HepG2 (cell line): ENCODE measurements at regions not wholly inside any gene's neighbourhood (a gene's known extent, or its start where the extent isn't known, plus 50 kb on each side); places are given as distances from the start of the nearest gene placed in this dataset.
A peak's percentile ranks its signal among the peaks of the same experiment; 100 is the strongest.

ENCODE experiments used
- ATAC-seq: fragments of 200-7000 bp; cut with Tn5 transposase; 3 replicates; pipeline ENCODE4 v1.9.1; 2020; ENCODE audit warnings: mild to moderate bottlenecking, moderate library complexity
- BruUV-seq: library from RNA; stranded (reverse); fragments of 400-500 nt; replicated peaks from 2 replicates; lab custom pipeline; 2021; lab: Mats Ljungman, UMichigan
- CTCF ChIA-PET: fragments of 300-600 bp; formaldehyde crosslinking; extraction: SDS; loops from one replicate; lab custom pipeline; 2021; ENCODE audit warnings: low total read pairs, inconsistent platforms, low intra/inter-chr PET ratio; lab: Yijun Ruan, JAX
- POLR2A ChIA-PET: fragments of 350-600 bp; sonication (Branson Sonifier 250); formaldehyde crosslinking; loops from one replicate; lab custom pipeline; 2020; ENCODE audit warnings: antibody characterized with exemption, inconsistent platforms; lab: Yijun Ruan, JAX
- DNase-seq: peaks from one replicate; pipeline ENCODE4 v3.0.0-alpha.2; 2015; ENCODE audit warnings: low spot score
- FAIRE-seq: peaks from 3 replicates; lab custom pipeline; 2011; peaks lifted over from hg19 to GRCh38; lab: Jason Lieb, UNC
- H2AFZ ChIP-seq: one replicate; pipeline ENCODE4 v1.6.1; 2011; ENCODE audit warnings: low read length, inconsistent platforms
- H3K27ac ChIP-seq: fragments of 300-600 bp; 3 replicates; pipeline ENCODE4 v1.8.0; 2011; ENCODE audit warnings: mixed run types, mild to moderate bottlenecking, mixed read lengths, low read length, inconsistent platforms; ENCODE audit not compliant: insufficient read depth; ENCODE audit errors: extremely low read length
- H3K27me3 ChIP-seq, 2 experiments: fragments of 200-600 bp in 1 of 2; 2 replicates in 1 of 2; 3 replicates in 1 of 2; pipeline versions ENCODE4 v1.6.0 to v1.8.0; 2011; ENCODE audit warnings: low read length in 2 of 2, mild to moderate bottlenecking in 2 of 2, moderate library complexity in 2 of 2, inconsistent platforms in 1 of 2; ENCODE audit not compliant: insufficient read depth in 2 of 2, control insufficient read depth in 1 of 2
- H3K36me3 ChIP-seq, 2 experiments: fragments of 200-600 bp in 1 of 2; replicated peaks in 1 of 2; 2 replicates in 1 of 2; 3 replicates in 1 of 2; pipeline versions ENCODE4 v1.5.1 to v1.8.0; 2011; ENCODE audit warnings: low read length in 2 of 2, inconsistent platforms in 1 of 2; ENCODE audit not compliant: insufficient read depth in 2 of 2, control insufficient read depth in 1 of 2
- H3K4me1 ChIP-seq: 2 replicates; pipeline ENCODE4 v1.5.1; 2012; ENCODE audit warnings: low read length, inconsistent platforms; ENCODE audit not compliant: insufficient read depth
- H3K4me2 ChIP-seq: 2 replicates; pipeline ENCODE4 v1.6.0; 2011; ENCODE audit warnings: low read depth, low read length, inconsistent platforms
- H3K4me3 ChIP-seq, 3 experiments: fragments of 200-600 bp in 1 of 3; sonication (generic), shearing (Covaris generic) in 1 of 3; replicated peaks in 1 of 3; 2 replicates each; pipeline ENCODE4 v1.5.1; 2011 to 2016; ENCODE audit warnings: low read length in 3 of 3, inconsistent platforms in 2 of 3, low read depth in 2 of 3, mild to moderate bottlenecking in 2 of 3, control low read depth in 1 of 3, mixed read lengths in 1 of 3; ENCODE audit not compliant: insufficient read depth in 1 of 3
- H3K79me2 ChIP-seq: one replicate; pipeline ENCODE4 v1.6.1; 2011; ENCODE audit warnings: low read length, inconsistent platforms; ENCODE audit not compliant: insufficient read depth
- H3K9ac ChIP-seq: 2 replicates; pipeline ENCODE4 v1.6.0; 2011; ENCODE audit warnings: mild to moderate bottlenecking, low read depth, low read length, inconsistent platforms; ENCODE audit not compliant: insufficient read depth
- H3K9me3 ChIP-seq: 2 replicates; pipeline ENCODE4 v1.5.1; 2012; ENCODE audit warnings: mild to moderate bottlenecking, low read length
- H4K20me1 ChIP-seq: 2 replicates; pipeline ENCODE4 v1.6.0; 2011; ENCODE audit warnings: inconsistent platforms, mild to moderate bottlenecking, low read length, moderate library complexity; ENCODE audit not compliant: insufficient read depth
- ATAD3A ChIP-seq: sonication (generic); formaldehyde crosslinking; IDR thresholded peaks from 2 replicates; pipeline ENCODE4 v1.4.0; 2020; ENCODE audit warnings: missing genetic modification reagents
- DNMT1 ChIP-seq: sonication (generic); formaldehyde crosslinking; IDR thresholded peaks from 2 replicates; pipeline ENCODE4 v1.5.1; 2020; ENCODE audit warnings: mild to moderate bottlenecking, missing genetic modification reagents
- GABPB1 ChIP-seq: IDR thresholded peaks from 2 replicates; pipeline ENCODE4 v1.6.1; 2016; ENCODE audit warnings: mild to moderate bottlenecking, missing genetic modification reagents, moderate library complexity, missing compliant biosample characterization
- HNRNPK ChIP-seq: fragments of 200-400 bp; formaldehyde crosslinking; IDR thresholded peaks from 2 replicates; pipeline ENCODE4 v1.6.1; 2018; ENCODE audit warnings: low read length, low read depth, moderate library complexity, mild to moderate bottlenecking; ENCODE audit not compliant: poor library complexity, severe bottlenecking
- NFE2L1 ChIP-seq: sonication (generic); formaldehyde crosslinking; IDR thresholded peaks from 2 replicates; pipeline ENCODE4 v1.4.0; 2020; ENCODE audit warnings: missing genetic modification reagents, mild to moderate bottlenecking, borderline replicate concordance
- PHF5A ChIP-seq: IDR thresholded peaks from one replicate; pipeline ENCODE4 v1.6.1; 2018; ENCODE audit warnings: low read depth, missing genetic modification reagents; ENCODE audit not compliant: unreplicated experiment
- ZFP82 ChIP-seq: sonication (generic); formaldehyde crosslinking; IDR thresholded peaks from 2 replicates; pipeline ENCODE4 v1.5.1; 2020; ENCODE audit warnings: mild to moderate bottlenecking, missing genetic modification reagents, borderline replicate concordance
- ZNF263 ChIP-seq: sonication (generic); formaldehyde crosslinking; IDR thresholded peaks from 2 replicates; pipeline ENCODE4 v1.4.0; 2020; ENCODE audit warnings: missing genetic modification reagents
- ZNF280B ChIP-seq: sonication (generic); formaldehyde crosslinking; IDR thresholded peaks from 2 replicates; pipeline ENCODE4 v1.5.0; 2020; ENCODE audit warnings: missing genetic modification reagents, mild to moderate bottlenecking, borderline replicate concordance
- ZSCAN5A ChIP-seq: sonication (generic); formaldehyde crosslinking; IDR thresholded peaks from 2 replicates; pipeline ENCODE4 v1.8.0; 2022; ENCODE audit warnings: mild to moderate bottlenecking, missing genetic modification reagents, borderline replicate concordance
- WGBS: methylation state at CpG from one replicate; pipeline ENCODE4 v1.1.6; 2017; ENCODE audit warnings: low lambda C conversion rate; 5-methylcytosine and 5-hydroxymethylcytosine counted together
- in situ Hi-C: cut with HindIII; loops from 2 replicates; pipeline ENCODE4 v1.10.0; 2017; ENCODE audit warnings: low pct_unique_long_range_greater_than_20kb; ENCODE audit not compliant: extremely low pct_ligation_motif_present
- intact Hi-C: fragments of 100-400 bp; cut with micrococcal nuclease; formaldehyde crosslinking; loops from one replicate; pipeline ENCODE4 v1.10.0; 2022; ENCODE audit not compliant: unreplicated experiment

- no peaks in the 10 kb centered on the region for H3K36me3 ChIP-seq
- FAIRE-seq (no peak), DNase-seq (no peak), ATAC-seq (no peak)
- intact Hi-C loops (no loop called here), in situ Hi-C loops (no loop called here)
- no TSS peak for BruUV-seq
- no peak overlapping the region for H3K4me2 ChIP-seq
- ChIA-PET CTCF (no interaction called here), POLR2A (no interaction called here)
- H3K4me3 ChIP-seq, result no peak overlapping the region
- no peaks in the 10 kb centered on the region for H3K79me2 ChIP-seq
- H3K9me3 ChIP-seq, result no peaks in the 10 kb centered on the region
- no peak overlapping the region for H3K9ac ChIP-seq
- H2AFZ ChIP-seq, result no peak overlapping the region
- 6% methylated on average over 2 of the region's 2 CpGs for WGBS
- TF ChIP-seq HNRNPK, result peak; percentile 78
- no peak for TF ChIP-seq PHF5A
- H3K27ac ChIP-seq, result no peak overlapping the region
- peaks cover 9% of the 10 kb centered on the region for H3K4me1 ChIP-seq
- no peaks in the 10 kb centered on the region for H3K27me3 ChIP-seq
- H4K20me1 ChIP-seq, result no peaks in the 10 kb centered on the region
These were observed 262.9 kb downstream of the BCL11A start for GRCh38 chr2:60290509-60290908.

- Histone ChIP-seq H3K9ac (no peak overlapping the region), H3K9me3 (no peaks in the 10 kb centered on the region), H2AFZ (no peak overlapping the region), H3K4me3 (no peak overlapping the region), H4K20me1 (no peaks in the 10 kb centered on the region), H3K27ac (no peak overlapping the region), H3K36me3 (no peaks in the 10 kb centered on the region), H3K27me3 (no peaks in the 10 kb centered on the region), H3K4me2 (no peak overlapping the region), H3K4me1 (no peaks in the 10 kb centered on the region), H3K79me2 (no peaks in the 10 kb centered on the region)
- no peak for FAIRE-seq
- in situ Hi-C loops (no loop called here), intact Hi-C loops (no loop called here)
- peak; percentile 62 for ATAC-seq
- 44% methylated on average over 4 of the region's 5 CpGs for WGBS
- no peak for DNase-seq
- TF ChIP-seq GABPB1 (CRISPR knock-in tag) (no peak), ZSCAN5A (CRISPR knock-in tag) (no peak), ZNF280B (0 out of 2 replicates have a peak, but pooled peaks have one; percentile 16), ATAD3A (no peak), DNMT1 (CRISPR knock-in tag) (no peak), ZFP82 (CRISPR knock-in tag) (no peak), ZNF263 (peak; percentile 43; the same call in 1 of the 2 replicates), NFE2L1 (no peak)
- ChIA-PET CTCF (no interaction called here), POLR2A (no interaction called here)
- BruUV-seq, result no TSS peak
These were observed 267.7 kb downstream of the BCL11A start for GRCh38 chr2:60285626-60286316.
